ENCODE measurements at regions not wholly inside any gene's neighbourhood (a gene's known extent, or its start where the extent isn't known, plus 50 kb on each side); places are given as distances from the start of the nearest gene placed in this dataset.

GRCh38 chr5:128626536-128627090 is 88.6 kb upstream of the FBN2 start:
- WGBS, 2 donors = 28 to 37% methylated on average over 1 of the region's 1 CpG
- H3K4me3 ChIP-seq (ENCODE audit: low read depth, poor library complexity, severe bottlenecking) = no peak overlapping the region
- intact Hi-C loops (cut with DNase I; ENCODE audit: low total_unique reads) = no loop called here
- TF ChIP-seq CTCF (IDR thresholded peaks at IDR 0.05) (no peak), POLR2A (IDR thresholded peaks at IDR 0.05) (no peak)
- no peak for DNase-seq (ENCODE audit: low spot score in 2 of 2)

GRCh38 chr5:128627939-128628338 is 89.9 kb upstream of the FBN2 start:
- intact Hi-C loops (cut with DNase I; ENCODE audit: low total_unique reads) = no loop called here
- no peak overlapping the region for H3K4me3 ChIP-seq (ENCODE audit: low read depth, poor library complexity, severe bottlenecking)
- no peak for DNase-seq (ENCODE audit: low spot score in 2 of 2)
- WGBS, 2 donors = 84 to 94% methylated on average over 1 of the region's 1 CpG
- TF ChIP-seq POLR2A (IDR thresholded peaks at IDR 0.05) (no peak), CTCF (IDR thresholded peaks at IDR 0.05) (no peak)

GRCh38 chr5:128629157-128629556 is 91.1 kb upstream of the FBN2 start:
- intact Hi-C loops (cut with DNase I; ENCODE audit: low total_unique reads) = no loop called here
- no peak for TF ChIP-seq CTCF (IDR thresholded peaks at IDR 0.05)
- no peak for TF ChIP-seq POLR2A (IDR thresholded peaks at IDR 0.05)
- 58 to 75% methylated on average over 3 of the region's 3 CpGs for WGBS, 2 donors
- no peak for DNase-seq (ENCODE audit: low spot score in 2 of 2)
- H3K4me3 ChIP-seq (ENCODE audit: low read depth, poor library complexity, severe bottlenecking) = no peak overlapping the region

GRCh38 chr5:128630121-128630520 is 92.1 kb upstream of the FBN2 start:
- intact Hi-C loops (cut with DNase I; ENCODE audit: low total_unique reads) = no loop called here
- H3K4me3 ChIP-seq (ENCODE audit: low read depth, poor library complexity, severe bottlenecking) = no peak overlapping the region
- TF ChIP-seq CTCF (IDR thresholded peaks at IDR 0.05) (no peak), POLR2A (IDR thresholded peaks at IDR 0.05) (no peak)
- 46 to 52% methylated on average over 1 of the region's 1 CpG for WGBS, 2 donors
- DNase-seq (ENCODE audit: low spot score in 2 of 2) = no peak

GRCh38 chr5:128631771-128632170 is 93.7 kb upstream of the FBN2 start:
- WGBS, 2 donors = 97 to 100% methylated on average over 1 of the region's 1 CpG
- H3K4me3 ChIP-seq (ENCODE audit: low read depth, poor library complexity, severe bottlenecking) = no peak overlapping the region
- DNase-seq (ENCODE audit: low spot score in 2 of 2) = no peak
- no peak for TF ChIP-seq POLR2A (IDR thresholded peaks at IDR 0.05)
- TF ChIP-seq CTCF (IDR thresholded peaks at IDR 0.05) = no peak
- intact Hi-C loops (cut with DNase I; ENCODE audit: low total_unique reads) = no loop called here

GRCh38 chr5:128632264-128632663 is 94.2 kb upstream of the FBN2 start:
- intact Hi-C loops (cut with DNase I; ENCODE audit: low total_unique reads) = no loop called here
- 66 to 71% methylated on average over 6 of the region's 6 CpGs for WGBS, 2 donors
- H3K4me3 ChIP-seq (ENCODE audit: low read depth, poor library complexity, severe bottlenecking) = no peak overlapping the region
- no peak for DNase-seq (ENCODE audit: low spot score in 2 of 2)
- TF ChIP-seq CTCF (IDR thresholded peaks at IDR 0.05) = no peak
- TF ChIP-seq POLR2A (IDR thresholded peaks at IDR 0.05) = no peak
